Osteocyte (in vitro differentiated cells): ENCODE measurements at regions not wholly inside any gene's neighbourhood (a gene's known extent, or its start where the extent isn't known, plus 50 kb on each side); places are given as distances from the start of the nearest gene placed in this dataset.
"Not testable (repeated sequence)": the region's sequence is repeated elsewhere in the genome, so short reads cannot be mapped to it uniquely, and the experiment has no call there.

Source experiments
- DNase-seq: peaks from one replicate; pipeline ENCODE4 v3.0.0; 2021; ENCODE audit warnings: mixed read lengths; ENCODE audit not compliant: unreplicated experiment; ENCODE audit errors: extremely low spot score
- H3K27ac Mint-ChIP-seq: one replicate; pipeline ENCODE4 v1.8.0; 2021; ENCODE audit warnings: mild to moderate bottlenecking, mixed read lengths; ENCODE audit not compliant: unreplicated experiment
- H3K27me3 Mint-ChIP-seq: one replicate; pipeline ENCODE4 v1.8.0; 2021; ENCODE audit warnings: mixed read lengths; ENCODE audit not compliant: unreplicated experiment
- H3K36me3 Mint-ChIP-seq: one replicate; pipeline ENCODE4 v1.8.0; 2021; ENCODE audit warnings: mixed read lengths; ENCODE audit not compliant: unreplicated experiment
- H3K4me1 Mint-ChIP-seq: one replicate; pipeline ENCODE4 v1.8.0; 2021; ENCODE audit warnings: mixed read lengths; ENCODE audit not compliant: unreplicated experiment
- H3K4me3 Mint-ChIP-seq: one replicate; pipeline ENCODE4 v1.8.0; 2021; ENCODE audit warnings: mild to moderate bottlenecking, moderate library complexity, mixed read lengths; ENCODE audit not compliant: unreplicated experiment
- H3K9me3 Mint-ChIP-seq: one replicate; pipeline ENCODE4 v1.8.0; 2021; ENCODE audit warnings: mixed read lengths; ENCODE audit not compliant: unreplicated experiment
- TF ChIP-seq, protein P1 (sequence below): fragments of 200-600 bp; sonication (generic); IDR thresholded peaks from 2 replicates; pipeline ENCODE4 v1.5.0; 2021; ENCODE audit warnings: antibody characterized with exemption, mild to moderate bottlenecking, moderate library complexity

DNA sequence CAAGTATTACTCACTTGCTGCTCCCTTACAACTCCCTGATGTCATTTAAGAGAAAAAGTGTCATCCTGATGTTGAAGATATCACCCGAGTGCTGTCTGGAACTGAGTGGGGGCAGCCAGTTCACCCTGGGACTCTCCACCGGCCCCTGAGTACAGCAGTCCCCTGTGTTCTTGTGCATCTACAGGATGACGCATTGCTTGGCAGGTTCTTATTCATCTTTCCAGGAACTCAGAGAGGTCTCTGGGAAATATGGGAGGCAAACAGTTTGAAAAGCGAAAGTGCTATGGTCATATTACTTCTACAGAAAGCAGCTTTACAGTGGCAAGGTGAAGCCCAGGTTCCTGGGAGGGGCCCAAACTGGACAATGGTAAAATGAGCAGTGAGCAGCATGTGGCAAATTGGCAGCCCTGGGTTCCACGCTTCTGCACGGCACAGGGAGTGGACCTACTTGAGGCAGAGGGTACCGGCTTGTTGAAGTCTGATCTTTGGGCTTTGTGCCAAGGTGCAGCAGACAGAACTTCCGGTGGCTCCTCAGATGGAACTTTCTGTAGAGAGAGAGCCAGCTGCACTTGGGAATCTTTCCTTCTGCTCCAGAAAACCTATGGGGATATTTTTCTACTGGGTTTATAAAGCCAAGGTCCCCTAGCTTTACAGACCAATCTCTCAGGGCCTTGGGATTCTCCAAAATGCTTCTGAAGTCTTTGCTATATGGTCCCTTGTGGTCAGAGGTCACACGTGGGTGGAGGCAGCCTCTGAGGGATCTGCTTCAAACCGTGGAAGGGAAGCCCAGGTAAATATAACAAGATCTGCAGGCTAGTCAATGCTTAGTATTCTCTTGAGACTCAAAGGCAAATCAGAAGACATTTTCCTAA is 128.3 kb downstream of the MAP3K7 start:
- Mint-ChIP-seq H3K9me3 (no peaks in the 10 kb centered on the region), H3K27ac (no peak overlapping the region), H3K4me3 (no peak overlapping the region), H3K4me1 (no peaks in the 10 kb centered on the region), H3K36me3 (no peaks in the 10 kb centered on the region), H3K27me3 (peaks cover 3% of the 10 kb centered on the region)
- TF ChIP-seq, protein P1, sequence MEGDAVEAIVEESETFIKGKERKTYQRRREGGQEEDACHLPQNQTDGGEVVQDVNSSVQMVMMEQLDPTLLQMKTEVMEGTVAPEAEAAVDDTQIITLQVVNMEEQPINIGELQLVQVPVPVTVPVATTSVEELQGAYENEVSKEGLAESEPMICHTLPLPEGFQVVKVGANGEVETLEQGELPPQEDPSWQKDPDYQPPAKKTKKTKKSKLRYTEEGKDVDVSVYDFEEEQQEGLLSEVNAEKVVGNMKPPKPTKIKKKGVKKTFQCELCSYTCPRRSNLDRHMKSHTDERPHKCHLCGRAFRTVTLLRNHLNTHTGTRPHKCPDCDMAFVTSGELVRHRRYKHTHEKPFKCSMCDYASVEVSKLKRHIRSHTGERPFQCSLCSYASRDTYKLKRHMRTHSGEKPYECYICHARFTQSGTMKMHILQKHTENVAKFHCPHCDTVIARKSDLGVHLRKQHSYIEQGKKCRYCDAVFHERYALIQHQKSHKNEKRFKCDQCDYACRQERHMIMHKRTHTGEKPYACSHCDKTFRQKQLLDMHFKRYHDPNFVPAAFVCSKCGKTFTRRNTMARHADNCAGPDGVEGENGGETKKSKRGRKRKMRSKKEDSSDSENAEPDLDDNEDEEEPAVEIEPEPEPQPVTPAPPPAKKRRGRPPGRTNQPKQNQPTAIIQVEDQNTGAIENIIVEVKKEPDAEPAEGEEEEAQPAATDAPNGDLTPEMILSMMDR = no peak
- no peak for DNase-seq

DNA sequence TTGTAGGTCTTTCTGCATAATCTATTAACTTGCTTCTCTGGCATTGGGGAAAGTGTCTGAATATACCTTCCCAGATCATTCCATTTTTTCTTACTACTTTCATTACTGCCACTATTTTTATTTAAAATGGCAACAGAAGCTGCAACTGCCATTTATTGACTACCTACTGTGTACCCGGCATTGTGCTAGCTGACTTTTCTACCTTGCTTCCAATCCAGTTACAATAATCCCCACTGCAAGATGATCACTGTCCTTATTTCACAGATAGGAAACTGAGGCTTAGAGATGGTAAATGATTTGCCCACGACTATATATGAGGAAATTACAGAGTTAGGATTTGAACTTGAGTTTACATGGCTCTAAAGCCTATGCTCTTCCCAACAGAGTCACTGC is 129.0 kb downstream of the MAP3K7 start:
- Mint-ChIP-seq H3K36me3 (no peaks in the 10 kb centered on the region), H3K9me3 (no peaks in the 10 kb centered on the region), H3K27me3 (peaks cover 3% of the 10 kb centered on the region), H3K4me3 (no peak overlapping the region), H3K4me1 (no peaks in the 10 kb centered on the region), H3K27ac (no peak overlapping the region)
- no peak for DNase-seq
- TF ChIP-seq, protein P1 = no peak

DNA sequence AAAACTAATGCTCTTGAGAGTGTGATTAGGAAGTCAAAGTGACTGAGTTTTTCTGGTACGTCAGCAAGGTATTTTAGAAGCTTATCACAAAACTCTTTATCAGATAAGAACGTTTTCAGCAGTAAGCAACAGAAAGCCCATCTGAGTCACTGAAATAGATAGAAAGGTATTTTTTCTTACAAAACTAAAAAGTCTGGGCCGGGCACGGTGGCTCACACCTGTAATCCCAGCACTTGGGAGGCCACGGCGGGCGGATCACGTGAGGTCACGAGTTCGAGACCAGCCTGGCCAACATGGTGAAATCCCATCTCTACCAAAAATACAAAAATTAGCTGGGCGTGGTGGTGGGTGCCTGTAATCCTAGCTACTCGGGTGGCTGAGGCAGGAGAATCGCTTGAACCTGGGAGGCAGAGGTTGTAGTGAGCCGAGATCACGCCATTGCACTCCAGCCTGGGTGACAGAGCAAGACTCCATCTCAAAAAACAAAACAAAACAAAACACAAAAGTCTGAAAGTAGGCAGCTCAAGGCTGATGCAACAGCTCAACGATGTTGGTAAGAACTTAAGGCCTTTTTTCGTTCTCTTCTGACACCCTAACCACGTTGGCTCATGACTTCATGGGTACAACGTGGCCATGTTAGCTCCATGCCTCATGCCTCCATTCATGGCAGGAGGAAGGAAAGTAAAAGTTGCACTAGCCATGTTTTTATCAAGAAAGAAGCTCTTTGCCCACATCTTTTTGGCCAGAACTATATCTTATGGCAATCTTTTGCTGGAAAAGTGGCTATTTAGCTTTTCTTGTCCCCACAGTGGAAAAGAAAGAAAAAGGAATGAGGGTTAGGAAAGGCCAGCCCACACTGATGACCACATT is 129.6 kb downstream of the MAP3K7 start:
- not testable (repeated sequence) for H3K9me3 Mint-ChIP-seq, DNase-seq, H3K4me1 Mint-ChIP-seq, H3K36me3 Mint-ChIP-seq, H3K27ac Mint-ChIP-seq, H3K27me3 Mint-ChIP-seq, H3K4me3 Mint-ChIP-seq

DNA sequence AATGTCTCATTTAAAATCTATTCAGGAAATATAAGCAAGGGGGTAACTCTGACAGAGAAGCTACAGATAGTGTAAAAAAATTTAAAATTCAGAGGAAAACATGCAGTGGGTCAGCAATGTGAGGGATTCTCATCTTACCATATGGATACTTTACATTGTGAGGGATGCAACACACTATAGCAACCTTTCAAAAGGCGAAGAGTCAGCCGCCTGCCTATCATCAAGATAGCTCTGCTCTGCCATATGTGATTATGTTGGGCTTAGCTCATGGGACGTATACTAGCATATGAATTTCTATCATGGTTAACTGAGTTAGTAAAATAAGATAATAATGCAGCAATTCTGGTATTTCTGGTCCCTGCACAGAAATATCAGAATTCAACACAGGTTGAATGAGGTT is 130.9 kb downstream of the MAP3K7 start:
- Mint-ChIP-seq H3K36me3 (no peaks in the 10 kb centered on the region), H3K27ac (no peak overlapping the region), H3K4me1 (no peaks in the 10 kb centered on the region), H3K4me3 (no peak overlapping the region), H3K9me3 (no peaks in the 10 kb centered on the region), H3K27me3 (peaks cover 3% of the 10 kb centered on the region)
- no peak for DNase-seq
- TF ChIP-seq, protein P1 = no peak

DNA sequence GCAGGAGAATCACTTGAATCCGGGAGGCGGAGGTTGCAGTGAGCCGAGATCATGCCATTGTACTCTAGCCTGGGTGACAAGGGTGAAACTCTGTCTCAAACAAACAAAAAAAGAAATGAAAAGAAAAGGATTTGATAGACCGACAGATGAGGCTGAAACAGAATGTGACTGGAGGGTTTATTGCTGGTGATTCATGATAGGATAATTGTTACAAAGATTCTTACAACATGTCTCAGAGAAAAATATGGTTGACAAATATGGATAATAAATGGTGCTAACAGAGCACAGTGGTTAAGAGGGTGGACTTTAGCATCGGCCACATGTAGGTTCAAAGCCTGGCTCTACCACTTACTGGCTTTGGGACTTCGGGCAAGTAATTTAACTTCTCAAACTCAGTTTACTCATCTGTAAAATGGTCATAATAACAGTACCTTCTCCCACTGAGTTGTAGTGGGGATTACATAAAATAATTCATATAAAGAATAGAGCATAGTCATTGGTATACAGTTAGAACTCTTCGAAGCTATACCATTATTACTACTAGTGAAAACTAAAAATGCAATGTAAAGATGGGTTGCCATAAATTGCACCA is 131.9 kb downstream of the MAP3K7 start:
- Mint-ChIP-seq H3K4me3 (no peak overlapping the region), H3K4me1 (no peaks in the 10 kb centered on the region), H3K9me3 (no peaks in the 10 kb centered on the region), H3K27me3 (peaks cover 1% of the 10 kb centered on the region), H3K27ac (no peak overlapping the region), H3K36me3 (no peaks in the 10 kb centered on the region)
- DNase-seq = no peak
- TF ChIP-seq, protein P1 = no peak
